ENCODE measurements at regions not wholly inside any gene's neighbourhood (a gene's known extent, or its start where the extent isn't known, plus 50 kb on each side); places are given as distances from the start of the nearest gene placed in this dataset.

DNA sequence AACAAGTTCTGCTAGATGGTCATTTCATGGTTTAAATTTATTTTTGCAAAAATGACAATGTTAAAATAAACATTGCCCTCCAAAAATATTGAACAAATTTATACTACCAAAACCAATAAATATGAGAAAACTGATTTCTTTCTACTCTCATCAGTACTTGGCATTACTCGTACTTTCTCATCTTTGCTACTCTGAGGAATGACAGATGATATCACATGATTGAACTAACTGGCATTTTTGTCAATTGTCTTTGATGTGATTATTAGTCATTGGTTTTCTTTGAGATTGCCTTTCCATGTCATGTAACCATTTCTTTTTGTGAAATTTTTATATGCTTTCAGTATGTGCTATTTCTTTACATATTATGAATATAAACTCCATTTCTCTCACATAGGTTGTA, 167.0 kb upstream of the ITGA4 start:
- H3K4me3 ChIP-seq, result no peak overlapping the region
- no peaks in the 10 kb centered on the region for H3K9me3 ChIP-seq (ENCODE audit: low read depth)
- H3K4me1 ChIP-seq, result no peaks in the 10 kb centered on the region
- TF ChIP-seq, protein P1, sequence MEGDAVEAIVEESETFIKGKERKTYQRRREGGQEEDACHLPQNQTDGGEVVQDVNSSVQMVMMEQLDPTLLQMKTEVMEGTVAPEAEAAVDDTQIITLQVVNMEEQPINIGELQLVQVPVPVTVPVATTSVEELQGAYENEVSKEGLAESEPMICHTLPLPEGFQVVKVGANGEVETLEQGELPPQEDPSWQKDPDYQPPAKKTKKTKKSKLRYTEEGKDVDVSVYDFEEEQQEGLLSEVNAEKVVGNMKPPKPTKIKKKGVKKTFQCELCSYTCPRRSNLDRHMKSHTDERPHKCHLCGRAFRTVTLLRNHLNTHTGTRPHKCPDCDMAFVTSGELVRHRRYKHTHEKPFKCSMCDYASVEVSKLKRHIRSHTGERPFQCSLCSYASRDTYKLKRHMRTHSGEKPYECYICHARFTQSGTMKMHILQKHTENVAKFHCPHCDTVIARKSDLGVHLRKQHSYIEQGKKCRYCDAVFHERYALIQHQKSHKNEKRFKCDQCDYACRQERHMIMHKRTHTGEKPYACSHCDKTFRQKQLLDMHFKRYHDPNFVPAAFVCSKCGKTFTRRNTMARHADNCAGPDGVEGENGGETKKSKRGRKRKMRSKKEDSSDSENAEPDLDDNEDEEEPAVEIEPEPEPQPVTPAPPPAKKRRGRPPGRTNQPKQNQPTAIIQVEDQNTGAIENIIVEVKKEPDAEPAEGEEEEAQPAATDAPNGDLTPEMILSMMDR (IDR thresholded peaks at IDR 0.05), result no peak
- TF ChIP-seq EZH2 (IDR thresholded peaks at IDR 0.05) (no peak), EZH2phosphoT487 (IDR thresholded peaks at IDR 0.05) (no peak)
- H3K27ac ChIP-seq, result no peak overlapping the region
- DNase-seq (ENCODE audit: low spot score), result no peak
- no peak overlapping the region for H3K9ac ChIP-seq
- H2AFZ ChIP-seq (replicated peaks), result no peak overlapping the region
- Mint-ChIP-seq H3K4me3 (no peak overlapping the region), H3K27me3 (ENCODE audit: insufficient read depth, low read depth) (no peaks in the 10 kb centered on the region), H3K27ac (no peak overlapping the region), H3K36me3 (no peaks in the 10 kb centered on the region), H3K4me1 (no peaks in the 10 kb centered on the region), H3K9me3 (peaks cover 3% of the 10 kb centered on the region)
- no peak overlapping the region for H3K4me2 ChIP-seq
- H3K79me2 ChIP-seq (ENCODE audit: low read depth), result no peaks in the 10 kb centered on the region
- no peaks in the 10 kb centered on the region for H3K27me3 ChIP-seq
- peaks cover 14% of the 10 kb centered on the region for H3F3A ChIP-seq (ENCODE audit: low read depth)
- no peaks in the 10 kb centered on the region for H3K36me3 ChIP-seq
- H4K20me1 ChIP-seq (ENCODE audit: low read depth), result no peaks in the 10 kb centered on the region

DNA sequence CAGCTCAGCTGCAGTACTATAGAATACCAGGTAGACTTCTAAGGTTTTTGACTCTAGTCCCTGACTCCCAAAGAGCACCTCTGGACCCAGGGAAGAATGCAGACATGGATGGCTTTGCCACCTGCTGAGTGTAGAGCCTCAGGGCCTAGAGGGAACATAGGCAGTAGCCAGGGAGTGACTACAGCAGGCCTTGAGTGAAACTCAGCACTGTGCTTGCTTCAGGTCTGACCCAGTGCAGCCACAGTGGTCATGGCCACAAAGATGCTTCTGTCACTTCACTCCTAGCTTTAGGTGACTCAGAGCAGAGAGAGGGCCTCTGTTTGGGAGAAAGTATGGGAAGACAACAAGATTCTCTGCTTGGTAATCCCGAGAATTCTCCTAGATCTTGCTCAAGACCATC, 162.2 kb upstream of the ITGA4 start:
- H3F3A ChIP-seq (ENCODE audit: low read depth), result peaks cover 4% of the 10 kb centered on the region
- H3K4me1 ChIP-seq, result no peaks in the 10 kb centered on the region
- no peaks in the 10 kb centered on the region for H3K36me3 Mint-ChIP-seq
- no peak overlapping the region for H3K9ac ChIP-seq
- peaks cover 17% of the 10 kb centered on the region for H3K9me3 Mint-ChIP-seq
- no peak for DNase-seq (ENCODE audit: low spot score)
- H3K27ac ChIP-seq, result no peak overlapping the region
- no peak overlapping the region for H3K4me2 ChIP-seq
- TF ChIP-seq, protein P1 (IDR thresholded peaks at IDR 0.05), result no peak
- H3K4me1 Mint-ChIP-seq, result no peaks in the 10 kb centered on the region
- H3K4me3 ChIP-seq, result no peak overlapping the region
- no peak overlapping the region for H3K27ac Mint-ChIP-seq
- no peaks in the 10 kb centered on the region for H3K27me3 Mint-ChIP-seq (ENCODE audit: insufficient read depth, low read depth)
- H3K79me2 ChIP-seq (ENCODE audit: low read depth), result no peaks in the 10 kb centered on the region
- no peak overlapping the region for H3K4me3 Mint-ChIP-seq
- no peaks in the 10 kb centered on the region for H4K20me1 ChIP-seq (ENCODE audit: low read depth)
- H2AFZ ChIP-seq (replicated peaks), result no peak overlapping the region
- no peaks in the 10 kb centered on the region for H3K27me3 ChIP-seq
- H3K9me3 ChIP-seq (ENCODE audit: low read depth), result no peaks in the 10 kb centered on the region
- no peaks in the 10 kb centered on the region for H3K36me3 ChIP-seq

DNA sequence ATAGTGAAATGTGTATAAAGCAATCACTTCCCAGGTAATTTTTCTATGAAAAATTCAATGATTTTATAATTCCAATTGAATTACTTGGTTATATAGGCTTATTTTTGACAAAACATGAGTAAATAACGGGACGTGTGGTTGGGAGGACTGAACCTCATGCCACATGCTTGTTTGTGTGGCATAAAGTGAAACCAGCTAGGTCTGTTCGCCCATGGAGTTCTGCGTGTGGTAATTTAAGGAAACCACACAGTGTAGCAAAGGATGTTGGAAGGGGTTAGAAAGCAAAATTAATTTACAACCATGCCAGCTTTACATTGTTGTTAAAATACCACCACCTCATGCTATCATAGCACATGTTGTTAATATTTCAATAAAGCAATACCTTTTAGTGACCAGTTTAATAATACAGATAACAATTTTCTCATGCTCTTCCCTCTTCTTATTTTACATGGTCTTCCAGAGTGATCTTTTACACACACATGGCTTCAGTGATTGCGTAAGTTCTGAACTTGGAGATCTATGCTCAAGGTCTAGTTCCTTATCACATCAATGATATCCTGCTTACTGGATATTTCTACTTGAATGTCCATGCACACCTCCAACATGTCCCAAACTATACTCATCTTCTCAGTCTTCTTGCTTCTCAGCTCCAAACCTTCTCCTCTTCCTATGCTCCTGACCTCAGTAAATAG, 156.4 kb upstream of the ITGA4 start:
- Histone ChIP-seq H3K79me2 (ENCODE audit: low read depth) (no peaks in the 10 kb centered on the region), H3F3A (ENCODE audit: low read depth) (no peaks in the 10 kb centered on the region), H2AFZ (replicated peaks) (no peak overlapping the region), H3K4me2 (no peak overlapping the region), H3K4me3 (no peak overlapping the region), H3K9me3 (ENCODE audit: low read depth) (no peaks in the 10 kb centered on the region), H3K27me3 (no peaks in the 10 kb centered on the region), H3K9ac (no peak overlapping the region), H3K4me1 (no peaks in the 10 kb centered on the region), H3K27ac (no peak overlapping the region), H3K36me3 (no peaks in the 10 kb centered on the region), H4K20me1 (ENCODE audit: low read depth) (no peaks in the 10 kb centered on the region)
- Mint-ChIP-seq H3K27me3 (ENCODE audit: insufficient read depth, low read depth) (no peaks in the 10 kb centered on the region), H3K9me3 (peaks cover 11% of the 10 kb centered on the region), H3K36me3 (no peaks in the 10 kb centered on the region), H3K4me1 (peaks cover 12% of the 10 kb centered on the region), H3K4me3 (no peak overlapping the region), H3K27ac (no peak overlapping the region)
- DNase-seq (ENCODE audit: low spot score), result no peak
- TF ChIP-seq EZH2 (IDR thresholded peaks at IDR 0.05) (no peak), EZH2phosphoT487 (IDR thresholded peaks at IDR 0.05) (no peak)
- TF ChIP-seq, protein P1 (IDR thresholded peaks at IDR 0.05), result no peak

Measured in neural progenitor cell (in vitro differentiated cells).